Right lobe of liver (tissue), 6 donors: ENCODE measurements at regions not wholly inside any gene's neighbourhood (a gene's known extent, or its start where the extent isn't known, plus 50 kb on each side); places are given as distances from the start of the nearest gene placed in this dataset.

Experiments
- ATAC-seq, 4 donors: fragments of 200-7000 bp; cut with Tn5 transposase; one replicate each; pipeline ENCODE4 v1.9.1; 2020; ENCODE audit warnings: mild to moderate bottlenecking in 4 of 4, moderate library complexity in 4 of 4
- DNase-seq, 3 donors: peaks; one replicate each; pipeline ENCODE4 v3.0.0-alpha.2; 2020
- H3K27ac ChIP-seq, 3 donors: fragments of 200-600 bp; one replicate each; pipeline ENCODE4 v1.8.0; 2022
- H3K27me3 ChIP-seq, 2 donors: fragments of 200-600 bp; one replicate each; pipeline ENCODE4 v1.8.0; 2022
- H3K36me3 ChIP-seq, 4 donors: fragments of 200-600 bp; sonication (generic) in 1 of 4; one replicate each; pipeline versions ENCODE4 v1.5.1 to v1.8.0; 2017 to 2022; ENCODE audit warnings: control low read depth in 1 of 4
- H3K4me1 ChIP-seq, 4 donors: fragments of 200-600 bp; sonication (generic) in 1 of 4; one replicate each; pipeline versions ENCODE4 v1.5.1 to v1.8.0; 2017 to 2022; ENCODE audit warnings: control low read depth in 1 of 4
- H3K4me3 ChIP-seq, 3 donors: fragments of 200-600 bp; one replicate each; pipeline ENCODE4 v1.8.0; 2022
- H3K9me3 ChIP-seq, 4 donors: fragments of 200-600 bp; sonication (generic) in 1 of 4; one replicate each; pipeline versions ENCODE4 v1.5.1 to v1.8.0; 2017 to 2022; ENCODE audit warnings: control low read depth in 1 of 4
- POLR2A ChIP-seq: fragments of 450-650 bp; IDR thresholded peaks from one replicate; pipeline ENCODE4 v1.6.1; 2017; ENCODE audit warnings: antibody characterized with exemption, mild to moderate bottlenecking
- WGBS: methylation state at CpG from one replicate; pipeline ENCODE4 v1.1.6; 2018; ENCODE audit warnings: low coverage, low lambda C conversion rate; ENCODE audit not compliant: insufficient coverage; ENCODE audit errors: missing lambda C conversion rate; 5-methylcytosine and 5-hydroxymethylcytosine counted together
- intact Hi-C, 2 donors: fragments of 100-400 bp; cut with DNase I; formaldehyde crosslinking; loops; one replicate each; pipeline versions ENCODE4 v1.11.2 to v1.14.1; 2022
- TF ChIP-seq, protein P1 (sequence below), 4 donors: fragments of 200-600 bp in 3 of 4; fragments of 450-650 bp in 1 of 4; IDR thresholded peaks; one replicate each; pipeline versions ENCODE4 v1.5.1 to v1.8.0; 2016 to 2022; ENCODE audit warnings: antibody characterized with exemption in 4 of 4, mild to moderate bottlenecking in 2 of 4
- donor health status: DM: no; HTN: yes; CAD: no.
- donor health status: DM: no; HTN: no; CAD: no.
- donor health status: DM: no; HTN: no; CAD: no.
- donor health status: DM: no; HTN: yes; CAD: no.
- donor health status: DM: no; HTN: yes; CAD: no.

GRCh38 chr20:12211361-12211760 is 293.7 kb downstream of the BTBD3 start:
- Histone ChIP-seq H3K27ac (no peak overlapping the region), H3K27me3 (no peaks in the 10 kb centered on the region), H3K4me3 (no peak overlapping the region), H3K9me3 (no peaks in the 10 kb centered on the region), H3K36me3 (no peaks in the 10 kb centered on the region), H3K4me1 (no peaks in the 10 kb centered on the region)
- 43% methylated on average over 4 of the region's 4 CpGs for WGBS
- intact Hi-C loops = no loop called here
- TF ChIP-seq POLR2A = no peak
- TF ChIP-seq, protein P1, sequence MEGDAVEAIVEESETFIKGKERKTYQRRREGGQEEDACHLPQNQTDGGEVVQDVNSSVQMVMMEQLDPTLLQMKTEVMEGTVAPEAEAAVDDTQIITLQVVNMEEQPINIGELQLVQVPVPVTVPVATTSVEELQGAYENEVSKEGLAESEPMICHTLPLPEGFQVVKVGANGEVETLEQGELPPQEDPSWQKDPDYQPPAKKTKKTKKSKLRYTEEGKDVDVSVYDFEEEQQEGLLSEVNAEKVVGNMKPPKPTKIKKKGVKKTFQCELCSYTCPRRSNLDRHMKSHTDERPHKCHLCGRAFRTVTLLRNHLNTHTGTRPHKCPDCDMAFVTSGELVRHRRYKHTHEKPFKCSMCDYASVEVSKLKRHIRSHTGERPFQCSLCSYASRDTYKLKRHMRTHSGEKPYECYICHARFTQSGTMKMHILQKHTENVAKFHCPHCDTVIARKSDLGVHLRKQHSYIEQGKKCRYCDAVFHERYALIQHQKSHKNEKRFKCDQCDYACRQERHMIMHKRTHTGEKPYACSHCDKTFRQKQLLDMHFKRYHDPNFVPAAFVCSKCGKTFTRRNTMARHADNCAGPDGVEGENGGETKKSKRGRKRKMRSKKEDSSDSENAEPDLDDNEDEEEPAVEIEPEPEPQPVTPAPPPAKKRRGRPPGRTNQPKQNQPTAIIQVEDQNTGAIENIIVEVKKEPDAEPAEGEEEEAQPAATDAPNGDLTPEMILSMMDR (IDR thresholded peaks at IDR 0.05) = no peak
- no peak for ATAC-seq
- no peak for DNase-seq

GRCh38 chr20:12217382-12217781 is 299.7 kb downstream of the BTBD3 start:
- no peak for DNase-seq
- Histone ChIP-seq H3K9me3 (no peaks in the 10 kb centered on the region), H3K27ac (no peak overlapping the region), H3K4me3 (no peak overlapping the region), H3K36me3 (no peaks in the 10 kb centered on the region), H3K27me3 (no peaks in the 10 kb centered on the region), H3K4me1 (no peaks in the 10 kb centered on the region)
- ATAC-seq = no peak
- intact Hi-C loops = no loop called here
- no peak for TF ChIP-seq POLR2A
- TF ChIP-seq, protein P1 (IDR thresholded peaks at IDR 0.05) = no peak

GRCh38 chr20:12219798-12220197 is 302.1 kb downstream of the BTBD3 start:
- intact Hi-C loops = no loop called here
- TF ChIP-seq, protein P1 (IDR thresholded peaks at IDR 0.05) = no peak
- TF ChIP-seq POLR2A = no peak
- Histone ChIP-seq H3K4me3 (no peak overlapping the region), H3K27ac (no peak overlapping the region), H3K9me3 (no peaks in the 10 kb centered on the region), H3K27me3 (no peaks in the 10 kb centered on the region), H3K36me3 (no peaks in the 10 kb centered on the region), H3K4me1 (no peaks in the 10 kb centered on the region)
- DNase-seq (no peak), ATAC-seq (no peak)
- 70% methylated on average over 2 of the region's 2 CpGs for WGBS

- WGBS = 40% methylated on average over 2 of the region's 2 CpGs
- TF ChIP-seq, protein P1 (IDR thresholded peaks at IDR 0.05) = no peak
- no peak for TF ChIP-seq POLR2A
- Histone ChIP-seq H3K27me3 (no peaks in the 10 kb centered on the region), H3K36me3 (no peaks in the 10 kb centered on the region), H3K4me1 (no peaks in the 10 kb centered on the region), H3K9me3 (no peaks in the 10 kb centered on the region), H3K27ac (no peak overlapping the region), H3K4me3 (no peak overlapping the region)
- ATAC-seq (no peak), DNase-seq (no peak)
- intact Hi-C loops = no loop called here
Observed at GRCh38 chr20:12223057-12223456, 305.4 kb downstream of the BTBD3 start.

GRCh38 chr20:12225898-12226297 is 308.2 kb downstream of the BTBD3 start:
- Histone ChIP-seq H3K27me3 (no peaks in the 10 kb centered on the region), H3K27ac (no peak overlapping the region), H3K9me3 (no peaks in the 10 kb centered on the region), H3K4me3 (no peak overlapping the region), H3K36me3 (no peaks in the 10 kb centered on the region), H3K4me1 (no peaks in the 10 kb centered on the region)
- intact Hi-C loops = no loop called here
- DNase-seq (no peak), ATAC-seq (no peak)
- 46% methylated on average over 1 of the region's 1 CpG for WGBS
- TF ChIP-seq POLR2A = no peak
- TF ChIP-seq, protein P1 (IDR thresholded peaks at IDR 0.05) = no peak
